GM23248 (cell line): ENCODE measurements at regions not wholly inside any gene's neighbourhood (a gene's known extent, or its start where the extent isn't known, plus 50 kb on each side); places are given as distances from the start of the nearest gene placed in this dataset.
A peak's percentile ranks its signal among the peaks of the same experiment; 100 is the strongest.

Experiments used
- DNase-seq: peaks from one replicate; pipeline ENCODE4 v3.0.0-alpha.2; 2015
- H2AFZ ChIP-seq: fragments of 200-600 bp; sonication (generic); 2 replicates; pipeline ENCODE4 v1.6.1; 2016; ENCODE audit warnings: antibody characterized with exemption
- H3F3A ChIP-seq: fragments of 200-600 bp; sonication (generic); 2 replicates; pipeline ENCODE4 v1.6.1; 2016; ENCODE audit warnings: mild to moderate bottlenecking, antibody characterized with exemption, mixed run types; ENCODE audit not compliant: insufficient read depth
- H3K27ac ChIP-seq: fragments of 200-600 bp; sonication (generic); 2 replicates; pipeline ENCODE4 v1.5.1; 2016; ENCODE audit warnings: mild to moderate bottlenecking
- H3K27me3 ChIP-seq: fragments of 200-600 bp; sonication (generic); replicated peaks from 2 replicates; pipeline ENCODE4 v1.6.1; 2016; ENCODE audit warnings: mild to moderate bottlenecking; ENCODE audit not compliant: insufficient read depth
- H3K36me3 ChIP-seq: fragments of 200-600 bp; sonication (generic); 2 replicates; pipeline ENCODE4 v1.6.1; 2016; ENCODE audit warnings: low read depth, mild to moderate bottlenecking
- H3K4me1 ChIP-seq: fragments of 200-600 bp; sonication (generic); 2 replicates; pipeline ENCODE4 v1.6.1; 2016; ENCODE audit warnings: mild to moderate bottlenecking; ENCODE audit not compliant: insufficient read depth
- H3K4me2 ChIP-seq: fragments of 200-600 bp; sonication (generic); one replicate; pipeline ENCODE4 v1.6.1; 2016; ENCODE audit warnings: mild to moderate bottlenecking; ENCODE audit not compliant: unreplicated experiment
- H3K4me3 ChIP-seq: fragments of 200-600 bp; sonication (generic); 2 replicates; pipeline ENCODE4 v1.5.1; 2016; ENCODE audit warnings: mild to moderate bottlenecking
- H3K79me2 ChIP-seq: fragments of 200-600 bp; sonication (generic); 2 replicates; pipeline ENCODE4 v1.6.1; 2016; ENCODE audit warnings: mild to moderate bottlenecking; ENCODE audit not compliant: insufficient read depth
- H3K9ac ChIP-seq: fragments of 200-600 bp; sonication (generic); 2 replicates; pipeline ENCODE4 v1.6.1; 2016; ENCODE audit warnings: mild to moderate bottlenecking
- H3K9me2 ChIP-seq: fragments of 200-600 bp; sonication (generic); 2 replicates; pipeline ENCODE4 v1.6.1; 2016; ENCODE audit warnings: mixed run types, mild to moderate bottlenecking, moderate library complexity; ENCODE audit not compliant: insufficient read depth
- H3K9me3 ChIP-seq: fragments of 200-600 bp; sonication (generic); one replicate; pipeline ENCODE4 v1.6.1; 2017; ENCODE audit warnings: low read depth
- H4K20me1 ChIP-seq: fragments of 200-600 bp; sonication (generic); 2 replicates; pipeline ENCODE4 v1.6.0; 2016; ENCODE audit not compliant: insufficient read depth
- EZH2 ChIP-seq: fragments of 200-600 bp; sonication (generic); IDR thresholded peaks from 2 replicates; pipeline ENCODE4 v1.6.1; 2018; ENCODE audit warnings: antibody characterized with exemption, mild to moderate bottlenecking; ENCODE audit not compliant: insufficient read depth, poor library complexity, severe bottlenecking
- EZH2phosphoT487 ChIP-seq: fragments of 200-600 bp; sonication (generic); IDR thresholded peaks from 2 replicates; pipeline ENCODE4 v1.6.1; 2018; ENCODE audit warnings: antibody characterized with exemption, moderate library complexity, mild to moderate bottlenecking, low read depth; ENCODE audit not compliant: insufficient read depth
- WGBS, 2 experiments: methylation state at CpG; one replicate each; pipeline ENCODE4 v1.1.6; 2015 to 2017; ENCODE audit warnings: low lambda C conversion rate in 2 of 2, low coverage in 1 of 2; ENCODE audit errors: missing lambda C conversion rate in 2 of 2; 5-methylcytosine and 5-hydroxymethylcytosine counted together
- in situ Hi-C: fragments of 300-500 bp; cut with MboI; formaldehyde crosslinking; loops from 2 replicates; pipeline ENCODE4 v1.15.0; 2020

GRCh38 chr17:5913641-5914040, 156.5 kb upstream of the WSCD1 start:
- no peak for TF ChIP-seq EZH2phosphoT487
- no peaks in the 10 kb centered on the region for H3K79me2 ChIP-seq
- no peak overlapping the region for H2AFZ ChIP-seq
- H3F3A ChIP-seq = no peaks in the 10 kb centered on the region
- no peak overlapping the region for H3K9ac ChIP-seq
- in situ Hi-C loops = no loop called here
- no peaks in the 10 kb centered on the region for H3K4me1 ChIP-seq
- H3K27me3 ChIP-seq = no peaks in the 10 kb centered on the region
- H3K4me3 ChIP-seq = no peak overlapping the region
- no peak for DNase-seq
- H4K20me1 ChIP-seq = no peaks in the 10 kb centered on the region
- H3K4me2 ChIP-seq = no peak overlapping the region
- H3K27ac ChIP-seq = no peak overlapping the region
- WGBS, 2 experiments = 10 to 12% methylated on average over 1 of the region's 1 CpG
- H3K36me3 ChIP-seq = no peaks in the 10 kb centered on the region
- H3K9me2 ChIP-seq = no peaks in the 10 kb centered on the region
- no peaks in the 10 kb centered on the region for H3K9me3 ChIP-seq

GRCh38 chr17:5915337-5915736, 154.8 kb upstream of the WSCD1 start:
- Histone ChIP-seq H2AFZ (no peak overlapping the region), H3K4me3 (no peak overlapping the region), H3K4me1 (no peaks in the 10 kb centered on the region), H3K79me2 (no peaks in the 10 kb centered on the region), H3K4me2 (no peak overlapping the region), H3K9me2 (no peaks in the 10 kb centered on the region), H3K9ac (no peak overlapping the region), H3F3A (no peaks in the 10 kb centered on the region), H3K27ac (no peak overlapping the region), H3K27me3 (no peaks in the 10 kb centered on the region), H4K20me1 (no peaks in the 10 kb centered on the region), H3K9me3 (no peaks in the 10 kb centered on the region), H3K36me3 (no peaks in the 10 kb centered on the region)
- DNase-seq = no peak
- TF ChIP-seq EZH2phosphoT487 = no peak
- TF ChIP-seq EZH2 = no peak
- WGBS, 2 experiments = 14% methylated on average over 2 of the region's 2 CpGs
- in situ Hi-C loops = no loop called here

- no peaks in the 10 kb centered on the region for H3K9me3 ChIP-seq
- no peaks in the 10 kb centered on the region for H3K27me3 ChIP-seq
- no peak overlapping the region for H3K27ac ChIP-seq
- no peak for DNase-seq
- no peaks in the 10 kb centered on the region for H3K36me3 ChIP-seq
- H2AFZ ChIP-seq = no peak overlapping the region
- no peaks in the 10 kb centered on the region for H3K4me1 ChIP-seq
- in situ Hi-C loops = no loop called here
- no peaks in the 10 kb centered on the region for H3K79me2 ChIP-seq
- no peaks in the 10 kb centered on the region for H4K20me1 ChIP-seq
- H3K4me3 ChIP-seq = no peak overlapping the region
- WGBS, 2 experiments = 3% methylated on average over 4 of the region's 4 CpGs
- H3K4me2 ChIP-seq = no peak overlapping the region
- TF ChIP-seq EZH2phosphoT487 (no peak), EZH2 (no peak)
- no peaks in the 10 kb centered on the region for H3F3A ChIP-seq
- H3K9ac ChIP-seq = no peak overlapping the region
- H3K9me2 ChIP-seq = no peaks in the 10 kb centered on the region
Observed at GRCh38 chr17:5919089-5919488, 151.1 kb upstream of the WSCD1 start.

- H3K9me2 ChIP-seq = no peaks in the 10 kb centered on the region
- H2AFZ ChIP-seq = no peak overlapping the region
- H3K27me3 ChIP-seq = no peaks in the 10 kb centered on the region
- in situ Hi-C loops = no loop called here
- H4K20me1 ChIP-seq = no peaks in the 10 kb centered on the region
- no peaks in the 10 kb centered on the region for H3K4me1 ChIP-seq
- WGBS, 2 experiments = 35 to 47% methylated on average over 13 of the region's 13 CpGs
- TF ChIP-seq EZH2phosphoT487 (no peak), EZH2 (no peak)
- no peak overlapping the region for H3K27ac ChIP-seq
- H3K4me3 ChIP-seq = no peak overlapping the region
- H3K4me2 ChIP-seq = no peak overlapping the region
- no peaks in the 10 kb centered on the region for H3K9me3 ChIP-seq
- peak; percentile 1 for DNase-seq
- no peaks in the 10 kb centered on the region for H3K36me3 ChIP-seq
- H3K9ac ChIP-seq = no peak overlapping the region
- H3F3A ChIP-seq = no peaks in the 10 kb centered on the region
- H3K79me2 ChIP-seq = no peaks in the 10 kb centered on the region
Observed at GRCh38 chr17:5921512-5922282, 148.5 kb upstream of the WSCD1 start.

- DNase-seq = no peak
- 62 to 63% methylated on average over 10 of the region's 10 CpGs for WGBS, 2 experiments
- in situ Hi-C loops = no loop called here
Observed at GRCh38 chr17:5922476-5922875, 147.7 kb upstream of the WSCD1 start.

More at GRCh38 chr17:5922476-5922875, 147.7 kb upstream of the WSCD1 start:
- Histone ChIP-seq H3K4me1 (no peaks in the 10 kb centered on the region), H3K4me2 (no peak overlapping the region), H3F3A (no peaks in the 10 kb centered on the region), H3K79me2 (no peaks in the 10 kb centered on the region), H2AFZ (no peak overlapping the region), H4K20me1 (no peaks in the 10 kb centered on the region), H3K27ac (no peak overlapping the region), H3K9me3 (no peaks in the 10 kb centered on the region), H3K27me3 (no peaks in the 10 kb centered on the region), H3K9me2 (no peaks in the 10 kb centered on the region), H3K4me3 (no peak overlapping the region), H3K36me3 (no peaks in the 10 kb centered on the region), H3K9ac (no peak overlapping the region)
- TF ChIP-seq EZH2phosphoT487 (no peak), EZH2 (no peak)
